Gastroesophageal sphincter (tissue), 3 donors: ENCODE measurements at regions not wholly inside any gene's neighbourhood (a gene's known extent, or its start where the extent isn't known, plus 50 kb on each side); places are given as distances from the start of the nearest gene placed in this dataset.

Source experiments
- POLR2AphosphoS5 ChIP-seq: sonication (generic); formaldehyde crosslinking; IDR thresholded peaks from one replicate; pipeline ENCODE4 v1.6.1; 2017; ENCODE audit warnings: antibody characterized with exemption
- TF ChIP-seq, protein P1 (sequence below), 4 experiments: fragments of 200-600 bp in 2 of 4; fragments of 450-650 bp in 2 of 4; sonication (generic) in 1 of 4; IDR thresholded peaks; one replicate each; pipeline ENCODE4 v1.5.1; 2017 to 2019; ENCODE audit warnings: antibody characterized with exemption in 4 of 4, mild to moderate bottlenecking in 2 of 4, moderate library complexity in 2 of 4

DNA sequence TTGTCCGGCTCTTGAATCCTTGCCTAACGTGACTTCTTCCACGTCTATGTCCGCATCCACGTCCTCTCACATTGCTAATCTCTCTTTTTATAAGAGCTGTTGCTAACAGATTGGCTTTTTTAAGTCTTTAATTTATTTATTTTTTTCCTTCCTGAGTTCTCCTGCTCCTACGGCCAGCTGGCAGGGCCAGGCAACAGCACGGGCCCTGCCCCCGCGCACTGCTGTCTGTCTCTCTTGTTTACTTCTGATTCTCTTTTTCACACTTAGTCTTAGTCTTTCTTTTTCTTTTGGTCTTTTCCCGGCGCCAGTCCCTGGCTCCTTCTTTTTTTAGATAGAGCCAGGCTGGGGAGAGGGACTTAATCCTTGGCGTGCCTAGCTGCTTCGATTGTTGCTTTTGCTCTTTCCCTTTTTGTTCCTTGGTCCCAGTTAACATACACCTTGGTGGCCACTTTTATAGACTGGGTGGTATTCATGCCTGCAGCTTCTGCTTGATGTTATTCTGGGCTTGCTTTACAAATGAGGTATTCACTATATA is 53.2 kb upstream of the RBMX start:
- TF ChIP-seq, protein P1, sequence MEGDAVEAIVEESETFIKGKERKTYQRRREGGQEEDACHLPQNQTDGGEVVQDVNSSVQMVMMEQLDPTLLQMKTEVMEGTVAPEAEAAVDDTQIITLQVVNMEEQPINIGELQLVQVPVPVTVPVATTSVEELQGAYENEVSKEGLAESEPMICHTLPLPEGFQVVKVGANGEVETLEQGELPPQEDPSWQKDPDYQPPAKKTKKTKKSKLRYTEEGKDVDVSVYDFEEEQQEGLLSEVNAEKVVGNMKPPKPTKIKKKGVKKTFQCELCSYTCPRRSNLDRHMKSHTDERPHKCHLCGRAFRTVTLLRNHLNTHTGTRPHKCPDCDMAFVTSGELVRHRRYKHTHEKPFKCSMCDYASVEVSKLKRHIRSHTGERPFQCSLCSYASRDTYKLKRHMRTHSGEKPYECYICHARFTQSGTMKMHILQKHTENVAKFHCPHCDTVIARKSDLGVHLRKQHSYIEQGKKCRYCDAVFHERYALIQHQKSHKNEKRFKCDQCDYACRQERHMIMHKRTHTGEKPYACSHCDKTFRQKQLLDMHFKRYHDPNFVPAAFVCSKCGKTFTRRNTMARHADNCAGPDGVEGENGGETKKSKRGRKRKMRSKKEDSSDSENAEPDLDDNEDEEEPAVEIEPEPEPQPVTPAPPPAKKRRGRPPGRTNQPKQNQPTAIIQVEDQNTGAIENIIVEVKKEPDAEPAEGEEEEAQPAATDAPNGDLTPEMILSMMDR (IDR thresholded peaks at IDR 0.05), result no peak
- TF ChIP-seq POLR2AphosphoS5, result no peak
